HG02840 (cell line): ENCODE measurements at regions not wholly inside any gene's neighbourhood (a gene's known extent, or its start where the extent isn't known, plus 50 kb on each side); places are given as distances from the start of the nearest gene placed in this dataset.
"Not testable (repeated sequence)": the region's sequence is repeated elsewhere in the genome, so short reads cannot be mapped to it uniquely, and the experiment has no call there.

ENCODE experiments used
- ATAC-seq: cut with Tn5 transposase; IDR thresholded peaks from one replicate; pipeline ENCODE4 v1.9.1; 2021; ENCODE audit warnings: mild to moderate bottlenecking, moderate library complexity, moderate number of reproducible peaks; ENCODE audit not compliant: unreplicated experiment, low FRiP score

GRCh38 chr4:77496457-77496856 lies 109.2 kb upstream of the CXCL13 start:
- no peak for ATAC-seq

DNA sequence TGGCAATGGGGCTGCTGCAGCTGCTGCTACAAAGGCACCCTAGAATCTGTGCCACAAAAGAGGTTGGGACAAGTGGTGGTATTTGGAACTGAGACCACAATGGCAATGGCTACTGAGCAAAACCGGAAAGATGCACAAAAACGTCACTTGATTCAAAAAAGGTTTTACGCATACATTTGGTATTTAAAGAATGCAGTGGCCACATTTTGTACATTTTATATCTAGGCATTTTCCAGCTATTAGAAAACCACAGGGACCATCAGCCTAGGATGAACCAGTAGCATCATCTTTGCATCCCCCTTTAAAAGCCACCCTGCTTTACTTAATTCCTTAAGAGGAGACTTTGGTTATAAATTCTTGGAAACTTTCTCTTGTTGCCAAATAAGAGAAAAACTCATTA lies 104.8 kb upstream of the CXCL13 start:
- ATAC-seq = no peak

GRCh38 chr4:77501240-77501639 lies 104.4 kb upstream of the CXCL13 start:
- no peak for ATAC-seq

DNA sequence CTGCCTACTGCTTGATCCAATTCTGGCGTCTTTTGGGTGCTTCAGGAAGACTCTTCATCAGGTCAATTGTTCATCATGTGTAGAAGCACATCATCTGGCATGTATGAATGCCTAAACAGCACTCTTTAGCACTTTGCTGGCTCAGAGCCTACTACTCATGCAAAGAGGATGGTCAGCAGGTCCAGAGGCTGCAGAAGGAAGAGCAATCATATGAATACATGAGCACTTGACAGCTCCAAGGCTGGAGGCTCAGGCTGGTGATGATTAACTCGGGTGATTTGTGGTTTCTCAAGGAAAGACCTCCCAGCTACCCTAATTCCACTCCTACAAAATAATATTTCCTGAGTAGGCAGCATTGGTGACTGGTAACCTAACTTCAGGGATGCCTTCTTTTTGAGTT lies 103.8 kb upstream of the CXCL13 start:
- no peak for ATAC-seq

DNA sequence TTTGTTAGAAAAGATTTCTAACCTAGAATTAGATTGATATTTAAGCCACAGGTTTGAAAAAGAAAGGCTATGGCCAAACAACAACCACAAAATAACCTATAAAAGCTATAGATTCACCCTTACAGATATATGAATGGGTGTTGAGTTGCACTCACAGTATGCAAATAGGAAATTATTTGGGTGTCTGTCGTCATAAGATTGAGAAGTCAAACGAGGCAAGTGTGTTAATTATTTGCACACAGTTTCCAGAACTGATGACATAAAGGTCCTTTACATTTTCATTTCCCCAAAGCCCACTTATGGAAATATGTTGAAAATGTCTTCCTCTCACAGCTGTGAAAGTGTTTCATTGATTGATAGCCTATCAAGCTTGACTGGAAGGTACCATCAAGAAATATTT lies 101.2 kb upstream of the CXCL13 start:
- ATAC-seq = no peak

GRCh38 chr4:77505275-77505957 lies 100.2 kb upstream of the CXCL13 start:
- ATAC-seq = no peak

DNA sequence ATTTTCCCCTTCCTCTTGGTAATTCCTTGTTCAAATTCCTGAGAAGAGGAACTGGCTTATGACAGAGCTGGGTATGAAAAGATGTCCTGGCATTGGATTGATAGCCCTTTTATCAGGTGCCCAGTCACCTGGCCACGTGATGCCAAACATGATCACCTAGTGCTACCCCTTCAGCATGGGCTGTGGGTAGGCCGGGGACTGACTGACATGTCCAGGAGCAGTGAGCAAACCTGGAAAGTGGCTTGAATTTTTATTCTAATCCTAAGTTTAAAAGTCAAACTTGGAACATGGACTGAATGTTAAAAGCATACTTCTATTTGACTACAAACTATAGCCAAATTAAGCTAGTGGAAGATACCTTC lies 99.7 kb upstream of the CXCL13 start:
- ATAC-seq = no peak

DNA sequence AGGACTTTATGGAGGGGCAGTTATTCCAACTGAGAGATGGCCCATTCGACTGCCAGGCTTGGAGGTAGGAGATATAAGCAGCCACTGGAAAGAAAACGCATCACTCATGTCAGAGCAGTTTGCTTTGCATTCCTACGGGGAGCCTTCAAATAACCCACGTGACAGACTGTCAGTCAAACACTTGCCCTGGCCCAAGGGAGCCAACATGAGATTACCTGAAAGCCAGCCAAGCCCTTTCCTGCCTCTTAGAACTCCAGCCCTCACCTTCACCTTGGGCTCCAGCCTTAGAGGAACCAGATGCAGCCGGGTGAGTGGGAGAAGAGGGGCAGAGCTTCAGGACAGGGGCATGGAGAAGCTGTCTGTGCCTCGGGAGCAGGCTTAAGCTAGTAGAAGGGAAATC lies 95.3 kb upstream of the CXCL13 start:
- no peak for ATAC-seq

- no peak for ATAC-seq
Observed at GRCh38 chr4:77525538-77525937, 80.1 kb upstream of the CXCL13 start.

GRCh38 chr4:77527900-77528299 lies 77.7 kb upstream of the CXCL13 start:
- ATAC-seq = not testable (repeated sequence)

GRCh38 chr4:77538144-77538543 lies 67.5 kb upstream of the CXCL13 start:
- no peak for ATAC-seq

DNA sequence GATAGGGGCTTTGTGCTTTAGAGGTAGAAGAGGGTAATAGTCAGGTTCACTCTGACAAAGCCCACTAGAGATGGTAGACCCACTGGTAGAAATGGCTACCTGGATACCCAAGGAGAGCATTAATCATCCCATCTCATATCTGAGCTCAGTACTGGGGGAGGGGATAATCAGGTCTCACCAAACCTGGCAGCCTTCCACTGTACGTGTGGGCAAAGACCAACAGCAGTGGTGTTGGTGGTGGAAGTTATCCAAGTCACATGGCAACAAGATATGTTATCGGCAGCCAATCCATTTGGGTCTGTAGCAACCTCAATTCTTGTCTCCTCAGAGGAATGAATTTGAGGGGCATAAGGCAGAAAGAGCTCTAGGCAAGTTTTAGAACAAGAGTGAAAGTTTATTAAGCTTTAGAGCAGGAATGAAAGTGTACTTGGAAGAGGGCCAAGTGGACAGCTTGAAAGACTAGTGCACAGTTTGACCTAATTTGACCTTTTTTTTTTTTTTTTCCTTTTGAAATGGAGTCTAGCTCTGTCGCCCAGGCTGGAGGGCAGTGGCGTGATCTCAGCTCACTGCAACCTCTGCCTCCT lies 67.0 kb upstream of the CXCL13 start:
- no peak for ATAC-seq
